T-cell (primary cell): ENCODE measurements at regions not wholly inside any gene's neighbourhood (a gene's known extent, or its start where the extent isn't known, plus 50 kb on each side); places are given as distances from the start of the nearest gene placed in this dataset.

Experiments
- ATAC-seq, 4 experiments: fragments of 200-7000 bp in 3 of 4; fragments of 150-1000 bp in 1 of 4; cut with Tn5 transposase; replicated peaks in 1 of 4; 1 replicate in 3 of 4; 2 replicates in 1 of 4; pipeline ENCODE4 v1.10.0; 2021; ENCODE audit warnings: moderate library complexity in 3 of 4, mild to moderate bottlenecking in 2 of 4, moderate number of reproducible peaks in 1 of 4
- CTCF ChIA-PET, 2 donors: fragments of 300-600 bp; sonication (Branson Sonifier 250); formaldehyde crosslinking; loops; one replicate each; lab custom pipeline; 2022; ENCODE audit warnings: antibody characterized with exemption in 2 of 2; lab: Charles Lee
- POLR2A ChIA-PET, 2 donors: fragments of 300-600 bp; sonication (Branson Sonifier 250); formaldehyde crosslinking; loops; one replicate each; lab custom pipeline; 2022; ENCODE audit warnings: antibody characterized with exemption in 2 of 2; lab: Charles Lee
- DNase-seq, 35 experiments: peaks; one replicate each; pipeline versions ENCODE4 v3.0.0 to v3.0.0-alpha.2; 2013 to 2023
- H3K27ac ChIP-seq: one replicate; pipeline ENCODE4 v1.5.1; 2013; ENCODE audit warnings: low read length
- H3K27me3 ChIP-seq, 2 experiments: replicated peaks in 1 of 2; 1 replicate in 1 of 2; 2 replicates in 1 of 2; pipeline versions ENCODE4 v1.6.1 to v1.7.0; 2013; ENCODE audit warnings: low read length in 1 of 2, mixed read lengths in 1 of 2; ENCODE audit not compliant: control insufficient read depth in 2 of 2, insufficient read depth in 2 of 2; ENCODE audit errors: extremely low read depth in 1 of 2
- H3K36me3 ChIP-seq, 2 donors: 1 replicate in 1 of 2; 2 replicates in 1 of 2; pipeline versions ENCODE4 v1.6.1 to v1.7.0; 2013; ENCODE audit warnings: low read length in 1 of 2; ENCODE audit not compliant: control insufficient read depth in 2 of 2, insufficient read depth in 1 of 2; ENCODE audit errors: extremely low read depth in 1 of 2
- H3K4me1 ChIP-seq, 2 experiments: 1 replicate in 1 of 2; 2 replicates in 1 of 2; pipeline versions ENCODE4 v1.6.1 to v1.7.0; 2013; ENCODE audit warnings: low read length in 2 of 2, mixed read lengths in 1 of 2; ENCODE audit not compliant: insufficient read depth in 2 of 2, control insufficient read depth in 1 of 2; ENCODE audit errors: extremely low read depth in 1 of 2
- H3K4me3 ChIP-seq, 2 donors: 1 replicate in 1 of 2; 2 replicates in 1 of 2; pipeline versions ENCODE4 v1.5.1 to v1.7.0; 2013; ENCODE audit warnings: mild to moderate bottlenecking in 2 of 2, low read length in 1 of 2, moderate library complexity in 1 of 2; ENCODE audit not compliant: control insufficient read depth in 1 of 2; ENCODE audit errors: extremely low read depth in 1 of 2
- H3K9me3 ChIP-seq: 2 replicates; pipeline ENCODE4 v1.7.0; 2013
- H3K27ac Mint-ChIP-seq, 2 donors: one replicate each; pipeline ENCODE4 v1.8.0; 2020 to 2021; ENCODE audit warnings: mild to moderate bottlenecking in 2 of 2, mixed read lengths in 2 of 2
- H3K27me3 Mint-ChIP-seq, 2 donors: one replicate each; pipeline ENCODE4 v1.8.0; 2021 to 2022; ENCODE audit warnings: mixed read lengths in 2 of 2
- H3K36me3 Mint-ChIP-seq: one replicate; pipeline ENCODE4 v1.8.0; 2021; ENCODE audit warnings: mixed read lengths
- H3K4me1 Mint-ChIP-seq, 3 donors: one replicate each; pipeline ENCODE4 v1.8.0; 2020 to 2022; ENCODE audit warnings: mixed read lengths in 3 of 3, mild to moderate bottlenecking in 1 of 3
- H3K4me3 Mint-ChIP-seq, 3 donors: one replicate each; pipeline ENCODE4 v1.8.0; 2020 to 2022; ENCODE audit warnings: mild to moderate bottlenecking in 3 of 3, mixed read lengths in 3 of 3, moderate library complexity in 3 of 3
- H3K9me3 Mint-ChIP-seq, 3 donors: one replicate each; pipeline ENCODE4 v1.8.0; 2020 to 2022; ENCODE audit warnings: mixed read lengths in 3 of 3
- WGBS: methylation state at CpG from one replicate; pipeline ENCODE4 v1.1.5; 2013; ENCODE audit warnings: missing lambda C conversion rate; ENCODE audit not compliant: insufficient coverage; 5-methylcytosine and 5-hydroxymethylcytosine counted together

GRCh38 chr13:107266657-107267056 is 698.7 kb upstream of the ARGLU1 start:
- DNase-seq: no peak
- no peak for ATAC-seq
- no peaks in the 10 kb centered on the region for H3K4me1 ChIP-seq
- H3K9me3 Mint-ChIP-seq: peaks cover 0 to 18% (median 8%) of the 10 kb centered on the region in 3 donors
- no peak overlapping the region for H3K27ac ChIP-seq
- no peaks in the 10 kb centered on the region for H3K27me3 Mint-ChIP-seq
- no peaks in the 10 kb centered on the region for H3K4me1 Mint-ChIP-seq
- no peak overlapping the region for H3K4me3 Mint-ChIP-seq
- no peak overlapping the region for H3K4me3 ChIP-seq
- H3K27ac Mint-ChIP-seq: no peak overlapping the region
- POLR2A ChIA-PET: no interaction called here
- WGBS: 86% methylated on average over 1 of the region's 1 CpG
- CTCF ChIA-PET: no interaction called here
- H3K9me3 ChIP-seq: no peaks in the 10 kb centered on the region
- no peaks in the 10 kb centered on the region for H3K27me3 ChIP-seq
- H3K36me3 ChIP-seq: no peaks in the 10 kb centered on the region
- H3K36me3 Mint-ChIP-seq: no peaks in the 10 kb centered on the region

GRCh38 chr13:107258599-107259187 is 690.8 kb upstream of the ARGLU1 start:
- CTCF ChIA-PET: no interaction called here
- ATAC-seq: no peak
- H3K36me3 Mint-ChIP-seq: no peaks in the 10 kb centered on the region
- Histone ChIP-seq H3K36me3 (no peaks in the 10 kb centered on the region), H3K4me3 (no peak overlapping the region), H3K4me1 (no peaks in the 10 kb centered on the region), H3K27me3 (no peaks in the 10 kb centered on the region), H3K27ac (no peak overlapping the region), H3K9me3 (no peaks in the 10 kb centered on the region)
- H3K4me1 Mint-ChIP-seq: no peaks in the 10 kb centered on the region
- peaks cover 0 to 1% of the 10 kb centered on the region in 2 donors for H3K27me3 Mint-ChIP-seq
- POLR2A ChIA-PET: no interaction called here
- H3K27ac Mint-ChIP-seq: no peak overlapping the region
- WGBS: no CpG with 5 or more reads among the region's 7 CpGs
- peaks cover 0 to 3% (median 0%) of the 10 kb centered on the region in 3 donors for H3K9me3 Mint-ChIP-seq
- no peak for DNase-seq
- H3K4me3 Mint-ChIP-seq: no peak overlapping the region

GRCh38 chr13:107254392-107254791 is 686.5 kb upstream of the ARGLU1 start:
- no CpG with 5 or more reads among the region's 4 CpGs for WGBS
- POLR2A ChIA-PET: no interaction called here
- Mint-ChIP-seq H3K27me3 (peaks cover 0 to 4% of the 10 kb centered on the region in 2 donors), H3K27ac (no peak overlapping the region), H3K9me3 (no peaks in the 10 kb centered on the region), H3K4me1 (no peaks in the 10 kb centered on the region), H3K4me3 (no peak overlapping the region), H3K36me3 (no peaks in the 10 kb centered on the region)
- Histone ChIP-seq H3K27ac (no peak overlapping the region), H3K4me3 (no peak overlapping the region), H3K9me3 (no peaks in the 10 kb centered on the region), H3K27me3 (no peaks in the 10 kb centered on the region), H3K36me3 (no peaks in the 10 kb centered on the region), H3K4me1 (no peaks in the 10 kb centered on the region)
- DNase-seq: no peak
- no peak for ATAC-seq
- CTCF ChIA-PET: no interaction called here

GRCh38 chr13:107252428-107252827 is 684.5 kb upstream of the ARGLU1 start:
- H3K9me3 Mint-ChIP-seq: no peaks in the 10 kb centered on the region
- Histone ChIP-seq H3K9me3 (no peaks in the 10 kb centered on the region), H3K27me3 (no peaks in the 10 kb centered on the region), H3K27ac (no peak overlapping the region), H3K4me3 (no peak overlapping the region), H3K36me3 (no peaks in the 10 kb centered on the region), H3K4me1 (no peaks in the 10 kb centered on the region)
- no CpG with 5 or more reads among the region's 2 CpGs for WGBS
- peaks cover 0 to 4% of the 10 kb centered on the region in 2 donors for H3K27me3 Mint-ChIP-seq
- no peak for DNase-seq
- H3K36me3 Mint-ChIP-seq: no peaks in the 10 kb centered on the region
- no peaks in the 10 kb centered on the region for H3K4me1 Mint-ChIP-seq
- no peak overlapping the region for H3K4me3 Mint-ChIP-seq
- ChIA-PET CTCF (no interaction called here), POLR2A (no interaction called here)
- ATAC-seq: no peak
- H3K27ac Mint-ChIP-seq: no peak overlapping the region

GRCh38 chr13:107252021-107252420 is 684.1 kb upstream of the ARGLU1 start:
- H3K9me3 ChIP-seq: no peaks in the 10 kb centered on the region

GRCh38 chr13:107251341-107251740 is 683.4 kb upstream of the ARGLU1 start:
- no peak for ATAC-seq
- no peaks in the 10 kb centered on the region for H3K4me1 ChIP-seq
- ChIA-PET CTCF (interaction anchor here in 1 of 2 donors (0.6 kb wide), 1 partner anchor 1257 kb away, joined by 3 read pairs; no protein-coding TSS in a partner anchor), POLR2A (no interaction called here)
- H3K4me3 ChIP-seq: no peak overlapping the region
- Mint-ChIP-seq H3K27ac (no peak overlapping the region), H3K4me1 (no peaks in the 10 kb centered on the region), H3K27me3 (peaks cover 0 to 4% of the 10 kb centered on the region in 2 donors), H3K4me3 (no peak overlapping the region), H3K9me3 (no peaks in the 10 kb centered on the region), H3K36me3 (no peaks in the 10 kb centered on the region)
- H3K27ac ChIP-seq: no peak overlapping the region
- H3K27me3 ChIP-seq: no peaks in the 10 kb centered on the region
- H3K9me3 ChIP-seq: no peaks in the 10 kb centered on the region
- H3K36me3 ChIP-seq: no peaks in the 10 kb centered on the region
- no peak for DNase-seq
- WGBS: no CpG with 5 or more reads among the region's 4 CpGs

More at GRCh38 chr13:107252021-107252420, 684.1 kb upstream of the ARGLU1 start:
- no peaks in the 10 kb centered on the region for H3K36me3 ChIP-seq
- ChIA-PET POLR2A (no interaction called here), CTCF (no interaction called here)
- Mint-ChIP-seq H3K36me3 (no peaks in the 10 kb centered on the region), H3K27me3 (peaks cover 0 to 4% of the 10 kb centered on the region in 2 donors), H3K4me3 (no peak overlapping the region), H3K27ac (no peak overlapping the region), H3K4me1 (no peaks in the 10 kb centered on the region), H3K9me3 (no peaks in the 10 kb centered on the region)
- no peaks in the 10 kb centered on the region for H3K27me3 ChIP-seq
- WGBS: 64% methylated on average over 4 of the region's 6 CpGs
- H3K4me1 ChIP-seq: no peaks in the 10 kb centered on the region
- H3K4me3 ChIP-seq: no peak overlapping the region
- no peak for DNase-seq
- H3K27ac ChIP-seq: no peak overlapping the region
- no peak for ATAC-seq
